ACC112 (cell line): ENCODE measurements at regions not wholly inside any gene's neighbourhood (a gene's known extent, or its start where the extent isn't known, plus 50 kb on each side); places are given as distances from the start of the nearest gene placed in this dataset.
A peak's percentile ranks its signal among the peaks of the same experiment; 100 is the strongest.

Source experiments
- H2AFZ ChIP-seq: fragments of 200-600 bp; sonication (generic); one replicate; pipeline ENCODE4 v1.6.0; 2017; ENCODE audit warnings: antibody characterized with exemption, low read length; ENCODE audit not compliant: unreplicated experiment
- H3K27ac ChIP-seq: fragments of 200-600 bp; sonication (generic); 2 replicates; pipeline ENCODE4 v1.5.1; 2014; ENCODE audit warnings: low read depth, mild to moderate bottlenecking, antibody characterized with exemption, low read length, moderate library complexity
- H3K27me3 ChIP-seq: fragments of 200-600 bp; sonication (generic); 2 replicates; pipeline ENCODE4 v1.6.1; 2014; ENCODE audit warnings: mild to moderate bottlenecking, antibody characterized with exemption, low read length, moderate library complexity, mixed read lengths; ENCODE audit not compliant: insufficient read depth
- H3K36me3 ChIP-seq: fragments of 200-600 bp; sonication (generic); 2 replicates; pipeline ENCODE4 v1.6.1; 2016; ENCODE audit warnings: mild to moderate bottlenecking, antibody characterized with exemption, low read length, moderate library complexity, mixed read lengths; ENCODE audit not compliant: insufficient read depth
- H3K4me1 ChIP-seq: fragments of 200-600 bp; sonication (generic); one replicate; pipeline ENCODE4 v1.6.1; 2016; ENCODE audit warnings: low read length, mixed read lengths; ENCODE audit not compliant: insufficient read depth, unreplicated experiment, control insufficient read depth
- H3K4me3 ChIP-seq: fragments of 200-600 bp; sonication (generic); 2 replicates; pipeline ENCODE4 v1.5.1; 2014; ENCODE audit warnings: mild to moderate bottlenecking, low read depth, low read length
- H3K79me2 ChIP-seq: fragments of 200-600 bp; sonication (generic); one replicate; pipeline ENCODE4 v1.6.0; 2016; ENCODE audit warnings: low read length; ENCODE audit not compliant: control insufficient read depth, unreplicated experiment, insufficient read depth

GRCh38 chr10:78247821-78248220 is 214.2 kb downstream of the RPS24 start:
- H3K79me2 ChIP-seq, result no peaks in the 10 kb centered on the region
- peak overlapping the region; percentile 42; the same call in 1 of the 2 replicates for H3K27ac ChIP-seq
- peak overlapping the region; percentile 90 for H2AFZ ChIP-seq
- H3K4me1 ChIP-seq, result peaks cover 15% of the 10 kb centered on the region
- H3K27me3 ChIP-seq, result no peaks in the 10 kb centered on the region
- no peaks in the 10 kb centered on the region for H3K36me3 ChIP-seq
- peak overlapping the region; percentile 57; the same call in 1 of the 2 replicates for H3K4me3 ChIP-seq

GRCh38 chr10:78248651-78249464 is 215.2 kb downstream of the RPS24 start:
- H3K36me3 ChIP-seq, result no peaks in the 10 kb centered on the region
- H3K79me2 ChIP-seq, result no peaks in the 10 kb centered on the region
- H2AFZ ChIP-seq, result peak overlapping the region; percentile 90
- H3K27ac ChIP-seq, result peak overlapping the region; percentile 42; the same call in 1 of the 2 replicates
- H3K4me3 ChIP-seq, result peak overlapping the region; percentile 57
- no peaks in the 10 kb centered on the region for H3K27me3 ChIP-seq
- peaks cover 15% of the 10 kb centered on the region for H3K4me1 ChIP-seq

DNA sequence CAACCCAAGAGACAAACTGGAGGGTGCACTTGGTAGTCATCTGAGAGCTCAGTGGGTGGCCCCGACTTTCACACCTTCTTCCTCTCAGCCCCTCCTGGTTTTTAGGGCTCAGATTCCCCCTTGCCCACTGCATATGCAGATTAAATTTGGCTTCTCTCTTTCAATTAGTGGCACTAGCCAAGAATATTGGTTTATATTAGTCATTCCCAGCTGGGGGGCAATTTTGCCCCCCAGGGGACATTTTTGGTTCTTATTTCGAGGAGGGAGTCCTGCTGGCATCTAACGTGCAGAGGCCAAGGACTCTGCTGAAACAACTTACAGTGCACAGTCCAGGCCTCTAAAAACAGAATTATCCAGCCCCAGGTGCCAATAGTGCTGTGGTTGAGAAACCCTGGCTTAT is 216.0 kb downstream of the RPS24 start:
- no peaks in the 10 kb centered on the region for H3K79me2 ChIP-seq
- H3K36me3 ChIP-seq, result no peaks in the 10 kb centered on the region
- no peaks in the 10 kb centered on the region for H3K27me3 ChIP-seq
- no peak overlapping the region for H3K27ac ChIP-seq
- peaks cover 15% of the 10 kb centered on the region for H3K4me1 ChIP-seq
- no peak overlapping the region for H2AFZ ChIP-seq
- H3K4me3 ChIP-seq, result no peak overlapping the region

GRCh38 chr10:78250313-78251015 is 216.8 kb downstream of the RPS24 start:
- H2AFZ ChIP-seq, result no peak overlapping the region
- no peaks in the 10 kb centered on the region for H3K27me3 ChIP-seq
- no peak overlapping the region for H3K4me3 ChIP-seq
- no peaks in the 10 kb centered on the region for H3K36me3 ChIP-seq
- no peak overlapping the region for H3K27ac ChIP-seq
- no peaks in the 10 kb centered on the region for H3K79me2 ChIP-seq
- peaks cover 19% of the 10 kb centered on the region for H3K4me1 ChIP-seq

- H3K4me3 ChIP-seq, result no peak overlapping the region
- no peaks in the 10 kb centered on the region for H3K27me3 ChIP-seq
- H3K79me2 ChIP-seq, result no peaks in the 10 kb centered on the region
- H2AFZ ChIP-seq, result no peak overlapping the region
- H3K4me1 ChIP-seq, result peaks cover 24% of the 10 kb centered on the region
- no peaks in the 10 kb centered on the region for H3K36me3 ChIP-seq
- no peak overlapping the region for H3K27ac ChIP-seq
These were observed 217.3 kb downstream of the RPS24 start for GRCh38 chr10:78251016-78251385.

- Histone ChIP-seq H3K36me3 (peaks cover 2% of the 10 kb centered on the region; the same call in 1 of the 2 replicates), H3K4me1 (peaks cover 35% of the 10 kb centered on the region), H3K27ac (no peak overlapping the region)
These were observed 218.6 kb downstream of the RPS24 start for GRCh38 chr10:78252286-78252685.

GRCh38 chr10:78253063-78253853 is 219.6 kb downstream of the RPS24 start:
- Histone ChIP-seq H2AFZ (no peak overlapping the region), H3K27ac (no peak overlapping the region), H3K4me3 (no peak overlapping the region), H3K36me3 (peaks cover 2% of the 10 kb centered on the region; the same call in 1 of the 2 replicates), H3K4me1 (peaks cover 26% of the 10 kb centered on the region), H3K79me2 (no peaks in the 10 kb centered on the region), H3K27me3 (no peaks in the 10 kb centered on the region)

More at GRCh38 chr10:78252286-78252685, 218.6 kb downstream of the RPS24 start:
- H3K4me3 ChIP-seq, result no peak overlapping the region
- no peak overlapping the region for H2AFZ ChIP-seq
- H3K79me2 ChIP-seq, result no peaks in the 10 kb centered on the region
- no peaks in the 10 kb centered on the region for H3K27me3 ChIP-seq

DNA sequence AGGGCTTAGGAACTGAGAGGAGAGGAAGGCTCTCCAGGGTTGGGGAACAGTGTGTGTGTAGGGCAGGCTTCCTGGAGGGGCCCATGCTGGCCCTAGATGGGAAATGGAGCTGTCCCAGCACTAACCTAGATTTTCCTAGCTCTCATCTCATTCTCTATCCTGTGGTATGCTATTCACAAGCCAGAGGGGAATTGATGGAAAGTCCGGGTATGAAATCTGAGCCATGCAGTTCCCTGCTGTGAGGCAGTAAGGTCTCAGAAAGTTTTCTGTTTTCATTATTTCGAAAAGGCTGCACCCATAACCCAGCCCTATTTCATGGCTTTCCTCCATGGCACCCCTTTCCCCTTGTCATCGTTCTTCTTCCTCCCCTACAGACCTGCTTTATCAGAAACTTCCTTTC is 220.3 kb downstream of the RPS24 start:
- H3K27me3 ChIP-seq, result no peaks in the 10 kb centered on the region
- H3K4me1 ChIP-seq, result peaks cover 22% of the 10 kb centered on the region
- H3K4me3 ChIP-seq, result no peak overlapping the region
- no peak overlapping the region for H2AFZ ChIP-seq
- no peak overlapping the region for H3K27ac ChIP-seq
- no peaks in the 10 kb centered on the region for H3K79me2 ChIP-seq
- H3K36me3 ChIP-seq, result peaks cover 2% of the 10 kb centered on the region; the same call in 1 of the 2 replicates

GRCh38 chr10:78255214-78255613 is 221.6 kb downstream of the RPS24 start:
- Histone ChIP-seq H3K36me3 (peaks cover 2% of the 10 kb centered on the region; the same call in 1 of the 2 replicates), H3K4me1 (peaks cover 20% of the 10 kb centered on the region), H3K27me3 (no peaks in the 10 kb centered on the region), H3K79me2 (no peaks in the 10 kb centered on the region), H3K4me3 (no peak overlapping the region), H2AFZ (no peak overlapping the region), H3K27ac (peak overlapping the region; percentile 91)
